ENCODE measurements at regions not wholly inside any gene's neighbourhood (a gene's known extent, or its start where the extent isn't known, plus 50 kb on each side); places are given as distances from the start of the nearest gene placed in this dataset.
A peak's percentile ranks its signal among the peaks of the same experiment; 100 is the strongest.

GRCh38 chr15:100735129-100736053 lies 133.0 kb downstream of the ASB7 start:
- DNase-seq, result no peak

- no peak for DNase-seq
Measured at GRCh38 chr15:100737214-100737613, 134.8 kb downstream of the ASB7 start.

GRCh38 chr15:100738614-100739013 lies 136.2 kb downstream of the ASB7 start:
- DNase-seq, result no peak

- no peak for DNase-seq
Measured at GRCh38 chr15:100740138-100740537, 137.7 kb downstream of the ASB7 start.

GRCh38 chr15:100751585-100751984 lies 128.0 kb upstream of the ALDH1A3 start:
- no peak for DNase-seq

- DNase-seq, result no peak
Measured at GRCh38 chr15:100753503-100753902, 126.1 kb upstream of the ALDH1A3 start.

GRCh38 chr15:100757661-100758060 lies 122.0 kb upstream of the ALDH1A3 start:
- no peak for DNase-seq

GRCh38 chr15:100758555-100758954 lies 121.1 kb upstream of the ALDH1A3 start:
- DNase-seq, result no peak

GRCh38 chr15:100759106-100759505 lies 120.5 kb upstream of the ALDH1A3 start:
- DNase-seq, result no peak

- no peak for DNase-seq
Measured at GRCh38 chr15:100759698-100760356, 119.8 kb upstream of the ALDH1A3 start.

- no peak for DNase-seq
Measured at GRCh38 chr15:100760357-100760903, 119.2 kb upstream of the ALDH1A3 start.

- DNase-seq, result no peak
Measured at GRCh38 chr15:100761290-100761935, 118.2 kb upstream of the ALDH1A3 start.

GRCh38 chr15:100762289-100762688 lies 117.3 kb upstream of the ALDH1A3 start:
- DNase-seq, result no peak

- no peak for DNase-seq
Measured at GRCh38 chr15:100762913-100763834, 116.5 kb upstream of the ALDH1A3 start.

- no peak for DNase-seq
Measured at GRCh38 chr15:100763835-100764750, 115.5 kb upstream of the ALDH1A3 start.

GRCh38 chr15:100764778-100765466 lies 114.7 kb upstream of the ALDH1A3 start:
- peak in 1 of 2 experiments; percentile 6 for DNase-seq

- no peak for DNase-seq
Measured at GRCh38 chr15:100765467-100766241, 114.0 kb upstream of the ALDH1A3 start.

- no peak for DNase-seq
Measured at GRCh38 chr15:100766243-100767000, 113.2 kb upstream of the ALDH1A3 start.
